ENCODE measurements at regions not wholly inside any gene's neighbourhood (a gene's known extent, or its start where the extent isn't known, plus 50 kb on each side); places are given as distances from the start of the nearest gene placed in this dataset.

- Histone ChIP-seq H3K4me3 (ENCODE audit: insufficient read depth in 1 of 2, low read depth in 1 of 2, low read length in 2 of 2) (no peak overlapping the region), H3K4me2 (ENCODE audit: low read length, poor library complexity, severe bottlenecking) (no peak overlapping the region), H3K27me3 (ENCODE audit: control insufficient read depth in 1 of 2, insufficient read depth in 1 of 2, low read length in 2 of 2) (peaks cover 99% of the 10 kb centered on the region in 2 experiments), H3K9ac (ENCODE audit: low read length) (no peak overlapping the region), H3K9me3 (ENCODE audit: control insufficient read depth, low read length) (no peaks in the 10 kb centered on the region), H3K18ac (ENCODE audit: low read depth in 1 of 2, low read length in 2 of 2) (no peak overlapping the region), H2BK15ac (ENCODE audit: low read depth, poor library complexity, severe bottlenecking) (no peak overlapping the region), H3K4ac (ENCODE audit: low read depth in 1 of 2, low read length in 2 of 2) (no peak overlapping the region), H4K91ac (ENCODE audit: low read length) (no peak overlapping the region), H3K27ac (ENCODE audit: low read length, poor library complexity, severe bottlenecking) (no peak overlapping the region), H3K23ac (ENCODE audit: low read length in 2 of 2) (no peak overlapping the region), H2BK12ac (ENCODE audit: low read length in 2 of 2) (no peak overlapping the region), H3K36me3 (ENCODE audit: control insufficient read depth in 1 of 2, insufficient read depth in 2 of 2, low read depth in 1 of 2, low read length in 2 of 2) (no peaks in the 10 kb centered on the region), H3K4me1 (ENCODE audit: control insufficient read depth, insufficient read depth, low read depth, low read length) (no peaks in the 10 kb centered on the region), H2AK5ac (ENCODE audit: low read length, severe bottlenecking) (no peak overlapping the region), H2BK5ac (ENCODE audit: low read depth, low read length, poor library complexity, severe bottlenecking) (no peak overlapping the region), H4K8ac (ENCODE audit: low read length) (no peak overlapping the region), H3K79me1 (replicated peaks; ENCODE audit: low read length, poor library complexity, severe bottlenecking) (no peaks in the 10 kb centered on the region), H3K14ac (ENCODE audit: low read length in 2 of 2) (no peak overlapping the region), H2BK120ac (ENCODE audit: low read depth, low read length) (no peak overlapping the region), H2AFZ (ENCODE audit: low read depth, low read length) (no peak overlapping the region)
- DNase-seq, result no peak
- WGBS, result 41% methylated on average over 12 of the region's 12 CpGs
These were observed 57.1 kb upstream of the POLG start for GRCh38 chr15:89391685-89392257.

GRCh38 chr15:89389841-89390603 lies 55.4 kb upstream of the POLG start:
- Histone ChIP-seq H2AK5ac (ENCODE audit: low read length, severe bottlenecking) (no peak overlapping the region), H4K8ac (ENCODE audit: low read length) (no peak overlapping the region), H3K27ac (ENCODE audit: low read length, poor library complexity, severe bottlenecking) (no peak overlapping the region), H3K79me1 (replicated peaks; ENCODE audit: low read length, poor library complexity, severe bottlenecking) (no peaks in the 10 kb centered on the region), H2BK120ac (ENCODE audit: low read depth, low read length) (no peak overlapping the region), H2BK12ac (ENCODE audit: low read length in 2 of 2) (no peak overlapping the region), H4K91ac (ENCODE audit: low read length) (no peak overlapping the region), H2AFZ (ENCODE audit: low read depth, low read length) (no peak overlapping the region), H3K14ac (ENCODE audit: low read length in 2 of 2) (no peak overlapping the region), H2BK5ac (ENCODE audit: low read depth, low read length, poor library complexity, severe bottlenecking) (no peak overlapping the region), H3K27me3 (ENCODE audit: control insufficient read depth in 1 of 2, insufficient read depth in 1 of 2, low read length in 2 of 2) (peaks cover 92 to 94% of the 10 kb centered on the region in 2 experiments), H3K9ac (ENCODE audit: low read length) (no peak overlapping the region), H3K4ac (ENCODE audit: low read depth in 1 of 2, low read length in 2 of 2) (no peak overlapping the region), H3K4me1 (ENCODE audit: control insufficient read depth, insufficient read depth, low read depth, low read length) (no peaks in the 10 kb centered on the region), H3K36me3 (ENCODE audit: control insufficient read depth in 1 of 2, insufficient read depth in 2 of 2, low read depth in 1 of 2, low read length in 2 of 2) (no peaks in the 10 kb centered on the region), H3K4me3 (ENCODE audit: insufficient read depth in 1 of 2, low read depth in 1 of 2, low read length in 2 of 2) (no peak overlapping the region), H3K23ac (ENCODE audit: low read length in 2 of 2) (no peak overlapping the region), H2BK15ac (ENCODE audit: low read depth, poor library complexity, severe bottlenecking) (no peak overlapping the region), H3K9me3 (ENCODE audit: control insufficient read depth, low read length) (no peaks in the 10 kb centered on the region), H3K4me2 (ENCODE audit: low read length, poor library complexity, severe bottlenecking) (no peak overlapping the region), H3K18ac (ENCODE audit: low read depth in 1 of 2, low read length in 2 of 2) (no peak overlapping the region)
- no peak for DNase-seq
- 61% methylated on average over 19 of the region's 19 CpGs for WGBS

DNA sequence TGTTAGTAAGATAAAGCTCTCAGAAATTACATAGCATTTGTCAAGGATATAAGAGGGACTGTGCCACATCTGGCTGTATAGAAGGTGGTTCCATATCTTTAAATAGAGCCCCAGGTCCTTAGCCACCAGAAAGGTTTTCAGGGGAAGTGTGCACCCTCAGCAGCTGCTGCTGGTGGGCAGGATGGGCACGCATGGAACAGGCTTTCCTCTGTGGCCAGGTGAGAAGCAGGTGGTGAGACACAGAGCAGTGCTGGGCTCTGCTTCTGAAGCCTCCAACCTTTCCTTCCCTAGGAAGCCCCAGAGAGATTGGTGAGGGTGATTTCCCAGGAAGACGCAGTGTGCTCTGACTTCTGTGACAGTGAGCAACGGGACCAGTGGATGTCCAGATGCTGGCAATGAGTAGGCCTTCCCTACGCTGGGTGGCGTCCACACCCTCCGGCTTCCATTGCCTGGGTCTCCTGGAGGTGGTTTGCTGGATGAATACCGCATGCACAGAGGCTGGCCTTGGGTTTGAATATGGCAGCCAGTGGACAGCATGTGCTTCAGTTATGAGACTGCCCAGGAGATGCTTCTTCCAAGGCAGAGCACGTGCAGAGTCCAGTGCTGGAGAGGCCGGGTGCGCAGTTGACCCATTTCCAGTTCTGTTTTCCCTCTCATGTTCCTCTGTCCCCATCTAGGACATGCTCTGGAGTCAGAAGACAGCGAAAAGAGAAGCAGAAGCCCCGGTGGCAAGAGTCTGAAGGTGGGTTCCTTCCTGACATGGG lies 52.7 kb upstream of the POLG start:
- Histone ChIP-seq H2BK5ac (ENCODE audit: low read depth, low read length, poor library complexity, severe bottlenecking) (no peak overlapping the region), H2BK12ac (ENCODE audit: low read length in 2 of 2) (no peak overlapping the region), H3K9ac (ENCODE audit: low read length) (no peak overlapping the region), H3K4me3 (ENCODE audit: insufficient read depth in 1 of 2, low read depth in 1 of 2, low read length in 2 of 2) (no peak overlapping the region), H2BK120ac (ENCODE audit: low read depth, low read length) (no peak overlapping the region), H3K27ac (ENCODE audit: low read length, poor library complexity, severe bottlenecking) (no peak overlapping the region), H3K4ac (ENCODE audit: low read depth in 1 of 2, low read length in 2 of 2) (no peak overlapping the region), H3K4me2 (ENCODE audit: low read length, poor library complexity, severe bottlenecking) (no peak overlapping the region), H2AK5ac (ENCODE audit: low read length, severe bottlenecking) (no peak overlapping the region), H3K18ac (ENCODE audit: low read depth in 1 of 2, low read length in 2 of 2) (no peak overlapping the region), H3K14ac (ENCODE audit: low read length in 2 of 2) (no peak overlapping the region), H3K79me1 (replicated peaks; ENCODE audit: low read length, poor library complexity, severe bottlenecking) (no peaks in the 10 kb centered on the region), H2BK15ac (ENCODE audit: low read depth, poor library complexity, severe bottlenecking) (no peak overlapping the region), H4K91ac (ENCODE audit: low read length) (no peak overlapping the region), H3K4me1 (ENCODE audit: control insufficient read depth, insufficient read depth, low read depth, low read length) (peaks cover 2% of the 10 kb centered on the region), H3K9me3 (ENCODE audit: control insufficient read depth, low read length) (no peaks in the 10 kb centered on the region), H3K36me3 (ENCODE audit: control insufficient read depth in 1 of 2, insufficient read depth in 2 of 2, low read depth in 1 of 2, low read length in 2 of 2) (no peaks in the 10 kb centered on the region), H3K27me3 (ENCODE audit: control insufficient read depth in 1 of 2, insufficient read depth in 1 of 2, low read length in 2 of 2) (peaks cover 89 to 94% of the 10 kb centered on the region in 2 experiments), H2AFZ (ENCODE audit: low read depth, low read length) (no peak overlapping the region), H3K23ac (ENCODE audit: low read length in 2 of 2) (no peak overlapping the region), H4K8ac (ENCODE audit: low read length) (no peak overlapping the region)
- no peak for DNase-seq
- WGBS, result 77% methylated on average over 12 of the region's 12 CpGs
